Embryonic facial prominence (tissue), 1 donor: ENCODE measurements at regions not wholly inside any gene's neighbourhood (a gene's known extent, or its start where the extent isn't known, plus 50 kb on each side); places are given as distances from the start of the nearest gene placed in this dataset.
"Not testable (repeated sequence)": the region's sequence is repeated elsewhere in the genome, so short reads cannot be mapped to it uniquely, and the experiment has no call there.

Source experiments
- DNase-seq: peaks from one replicate; pipeline ENCODE4 v3.0.0-alpha.2; 2016; ENCODE audit errors: extremely low spot score

- DNase-seq: no peak
Measured at GRCh38 chr2:192484903-192485302, 290.2 kb upstream of the TMEFF2 start.

GRCh38 chr2:192480984-192481383 lies 286.3 kb upstream of the TMEFF2 start:
- no peak for DNase-seq

DNA sequence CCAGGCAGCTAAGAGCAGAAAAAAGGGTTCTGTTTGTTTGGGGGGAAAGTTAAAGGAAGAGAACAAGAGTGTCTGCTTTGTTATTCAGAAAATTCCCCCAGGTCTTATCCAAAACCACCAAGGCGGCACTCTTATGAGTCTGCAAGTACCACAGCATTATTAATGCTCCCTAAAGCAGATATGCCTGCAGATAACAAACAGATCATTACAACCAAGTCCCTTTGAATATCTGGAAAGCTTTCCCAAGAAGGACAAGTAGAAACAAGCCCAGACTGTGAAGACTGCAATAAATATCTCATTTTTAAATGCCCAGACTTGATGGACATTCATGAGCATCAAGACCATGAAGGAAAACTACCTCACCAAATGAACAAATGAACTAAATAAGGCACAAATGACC lies 278.6 kb upstream of the TMEFF2 start:
- DNase-seq: no peak

- no peak for DNase-seq
Measured at GRCh38 chr2:192471982-192472381, 277.2 kb upstream of the TMEFF2 start.

- DNase-seq: no peak
Measured at GRCh38 chr2:192469612-192470011, 274.9 kb upstream of the TMEFF2 start.

DNA sequence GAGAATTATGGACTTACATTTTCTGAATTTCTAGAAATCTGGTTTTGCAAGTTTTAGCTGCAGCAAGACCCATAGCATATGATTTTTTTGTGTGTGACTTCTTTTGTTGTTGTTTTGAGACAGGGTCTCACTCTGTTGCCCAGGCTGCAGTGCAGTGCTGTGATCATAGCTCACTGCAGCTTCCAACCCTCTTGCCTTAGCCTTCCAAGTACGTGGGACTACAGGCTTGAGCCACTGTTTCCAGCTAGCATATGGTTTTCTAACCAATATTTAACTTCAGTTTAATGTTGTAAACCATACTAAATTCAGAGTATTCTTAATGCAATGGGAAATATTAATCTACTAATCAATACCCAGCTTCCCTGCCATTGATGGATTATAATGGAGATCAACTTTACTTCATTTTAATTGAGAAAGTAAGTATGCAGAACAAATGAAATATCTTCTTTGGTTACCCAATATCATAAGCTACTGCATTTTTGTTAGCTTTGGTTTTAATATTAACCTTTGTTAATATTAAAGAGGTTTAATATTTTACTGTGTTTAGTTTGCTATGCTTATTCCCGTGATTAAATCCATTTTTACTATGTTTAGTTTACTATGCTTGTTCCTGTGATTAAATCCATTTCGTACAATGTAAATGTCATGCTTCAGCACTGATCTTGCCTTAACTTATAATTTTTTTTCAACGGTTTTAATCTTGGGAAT lies 273.4 kb upstream of the TMEFF2 start:
- DNase-seq: no peak

GRCh38 chr2:192465141-192465540 lies 270.4 kb upstream of the TMEFF2 start:
- DNase-seq: no peak

DNA sequence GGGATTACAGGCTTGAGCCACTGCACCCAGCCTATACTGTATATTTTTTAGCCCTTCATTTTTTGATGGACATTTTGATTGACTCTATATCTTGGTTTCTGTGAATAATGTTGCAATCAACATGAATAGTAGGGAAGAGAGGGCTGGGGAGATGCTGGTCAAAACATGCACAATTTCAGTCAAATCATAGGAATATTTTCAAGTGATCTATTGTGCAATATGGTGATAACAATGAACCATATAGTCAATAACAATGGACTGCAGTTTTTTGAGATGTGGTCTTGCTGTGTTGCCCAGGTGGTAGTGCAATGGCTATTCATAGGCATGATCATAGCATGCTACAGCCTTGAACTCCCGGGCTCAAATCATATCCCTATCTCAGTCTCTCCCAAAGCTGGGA lies 264.7 kb upstream of the TMEFF2 start:
- no peak for DNase-seq

- no peak for DNase-seq
Measured at GRCh38 chr2:192448881-192449280, 254.1 kb upstream of the TMEFF2 start.

DNA sequence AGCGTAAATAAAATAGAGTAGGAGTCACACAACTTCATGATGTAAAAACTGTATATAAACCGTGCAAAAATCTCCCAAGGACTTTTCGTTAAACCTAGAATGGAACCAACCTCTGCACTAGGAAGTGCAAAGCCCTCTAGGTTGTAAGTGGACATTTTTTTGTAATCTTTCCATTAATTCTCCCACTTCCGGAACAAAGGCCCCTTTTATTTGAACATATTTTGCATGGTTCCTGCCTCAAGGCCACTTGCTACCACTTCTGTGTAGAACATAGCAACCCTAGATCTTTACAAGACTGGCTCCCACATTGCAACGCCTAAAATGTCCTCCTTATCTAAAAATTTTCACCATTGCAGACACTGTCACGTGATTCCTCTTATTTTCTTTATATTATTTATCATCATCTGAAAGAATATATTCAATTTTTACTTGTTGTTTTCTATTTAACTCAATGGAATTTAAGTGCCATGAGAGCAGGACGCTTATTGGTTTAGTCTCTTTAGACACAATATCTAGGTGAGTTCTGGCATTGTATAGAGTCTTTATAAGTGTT lies 249.6 kb upstream of the TMEFF2 start:
- no peak for DNase-seq

- DNase-seq: no peak
Measured at GRCh38 chr2:192443831-192444230, 249.1 kb upstream of the TMEFF2 start.

DNA sequence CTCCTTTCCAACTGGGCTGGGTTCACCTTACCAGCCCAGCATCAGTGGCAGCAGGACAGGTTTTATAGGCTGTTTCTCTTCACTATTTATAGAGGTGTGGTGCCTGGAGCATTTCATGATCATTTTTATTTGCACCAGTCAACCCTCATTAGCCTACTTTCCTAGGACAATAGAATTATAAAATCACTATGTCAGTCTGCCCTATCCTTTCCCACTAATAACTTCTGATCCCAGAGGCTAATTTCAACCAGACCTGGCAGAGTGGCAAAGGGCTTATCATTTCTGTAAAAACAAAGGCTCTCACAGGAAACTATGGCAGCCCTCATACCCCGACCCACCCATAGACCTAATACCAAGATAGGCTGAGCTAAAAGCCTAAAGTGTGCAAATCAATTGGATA lies 243.5 kb upstream of the TMEFF2 start:
- DNase-seq: no peak

- no peak for DNase-seq
Measured at GRCh38 chr2:192437653-192438052, 242.9 kb upstream of the TMEFF2 start.

DNA sequence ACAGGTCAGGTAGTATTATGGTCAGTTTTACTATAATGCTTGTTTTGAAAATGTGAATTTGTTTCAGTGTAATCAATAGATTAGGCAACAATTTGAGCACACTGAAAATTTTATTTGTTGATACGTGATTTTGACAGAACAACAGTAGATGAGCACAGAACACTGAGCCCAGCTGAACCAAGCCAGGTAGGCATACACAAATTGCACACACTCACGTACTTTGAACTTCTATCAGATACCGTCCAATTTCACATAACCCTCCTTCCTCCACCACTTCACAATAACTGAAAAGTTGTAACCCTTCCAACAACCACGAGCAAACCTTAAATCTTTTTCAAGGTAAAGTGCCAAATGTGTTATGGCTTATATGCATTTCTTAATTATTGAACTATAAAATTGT lies 229.5 kb upstream of the TMEFF2 start:
- no peak for DNase-seq

DNA sequence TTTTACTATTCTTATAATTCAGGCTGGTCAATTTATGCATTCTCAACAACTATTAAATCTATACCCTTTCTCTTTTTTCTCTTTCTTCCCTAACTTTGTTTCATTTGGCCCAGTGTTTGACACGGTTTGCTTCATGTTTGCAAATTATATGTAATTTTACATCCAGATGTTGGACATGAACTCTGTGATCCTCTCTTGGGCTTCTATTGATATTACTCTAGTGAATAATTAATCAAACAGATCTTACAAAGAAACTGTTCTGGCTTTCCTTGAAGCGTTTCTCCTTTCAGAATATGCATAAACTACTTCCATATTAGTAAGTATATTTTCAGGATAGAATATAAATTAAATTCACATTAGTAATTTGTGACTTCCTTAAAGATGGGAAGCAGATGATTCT lies 225.1 kb upstream of the TMEFF2 start:
- no peak for DNase-seq

DNA sequence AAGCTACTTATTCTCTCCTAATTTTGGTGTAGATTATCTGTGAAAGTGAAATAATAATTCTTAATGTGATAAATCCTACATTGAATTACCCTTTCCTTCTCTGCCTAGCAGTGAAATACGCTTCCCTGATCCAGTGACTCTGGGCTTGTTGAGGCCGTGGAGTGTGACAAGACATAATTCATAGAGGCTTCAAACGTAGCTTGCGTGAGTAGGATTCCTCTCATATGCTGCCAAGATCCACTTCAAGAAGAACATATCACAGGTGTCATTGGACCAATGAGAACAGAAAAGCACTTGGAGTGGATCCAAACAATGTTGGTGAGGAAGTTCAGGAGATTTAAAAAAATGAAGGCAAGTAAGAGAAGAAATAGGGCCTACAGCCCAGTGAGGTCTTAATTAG lies 221.3 kb upstream of the TMEFF2 start:
- no peak for DNase-seq

DNA sequence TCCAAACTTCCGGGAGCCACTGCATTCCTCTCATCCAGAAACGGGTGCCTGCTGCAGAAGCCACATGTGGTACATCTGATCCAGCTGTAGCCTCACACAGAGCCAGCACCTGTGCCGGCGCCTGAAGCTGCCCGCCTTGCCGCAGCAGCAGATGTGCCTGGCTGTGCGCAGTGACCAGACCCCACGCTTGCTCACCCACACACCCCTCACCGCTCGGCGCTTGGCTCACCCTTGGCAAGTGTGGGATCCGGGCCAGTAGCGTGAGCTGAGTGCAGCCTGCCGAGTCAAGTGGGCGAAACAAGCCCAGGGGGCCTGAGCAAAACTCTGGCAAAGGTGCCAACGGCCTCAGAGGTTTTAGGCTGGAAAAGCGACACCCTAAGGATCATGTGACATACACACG lies 220.1 kb upstream of the TMEFF2 start:
- no peak for DNase-seq

- no peak for DNase-seq
Measured at GRCh38 chr2:192413812-192414681, 219.3 kb upstream of the TMEFF2 start.

- DNase-seq: not testable (repeated sequence)
Measured at GRCh38 chr2:192412866-192413265, 218.1 kb upstream of the TMEFF2 start.

- no peak for DNase-seq
Measured at GRCh38 chr2:192412394-192412793, 217.7 kb upstream of the TMEFF2 start.

DNA sequence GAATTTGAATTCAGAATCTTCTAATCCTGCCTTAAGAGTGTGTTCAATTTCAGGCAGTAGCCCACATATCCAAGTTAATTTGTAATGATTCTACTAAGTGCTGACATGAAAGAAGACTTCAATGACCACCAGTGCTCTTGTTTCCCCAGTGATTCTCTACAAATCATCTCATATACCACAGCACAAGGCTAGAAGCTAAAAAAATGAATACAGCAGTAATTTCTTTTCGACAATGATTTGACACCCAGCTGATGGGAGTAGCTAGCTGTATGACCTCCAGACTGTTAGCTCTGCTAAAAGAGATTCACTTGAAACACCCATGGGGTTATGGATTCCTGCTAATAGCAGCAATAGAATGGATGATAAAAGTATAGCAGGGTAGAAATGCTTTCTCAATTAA lies 217.0 kb upstream of the TMEFF2 start:
- no peak for DNase-seq

GRCh38 chr2:192410319-192410718 lies 215.6 kb upstream of the TMEFF2 start:
- DNase-seq: no peak

GRCh38 chr2:192407692-192408091 lies 213.0 kb upstream of the TMEFF2 start:
- no peak for DNase-seq
